PFSK-1 (cell line): ENCODE measurements at regions not wholly inside any gene's neighbourhood (a gene's known extent, or its start where the extent isn't known, plus 50 kb on each side); places are given as distances from the start of the nearest gene placed in this dataset.

Experiments
- POLR2AphosphoS5 ChIP-seq: IDR thresholded peaks from 2 replicates; pipeline ENCODE4 v1.6.1; 2012; ENCODE audit warnings: low read depth, mild to moderate bottlenecking, control low read depth, low read length, moderate library complexity
- REST ChIP-seq, 2 experiments: IDR thresholded peaks; 2 replicates each; pipeline versions ENCODE4 v1.6.1 to v1.8.0; 2011 to 2012; ENCODE audit warnings: low read depth in 2 of 2, low read length in 2 of 2, control low read depth in 1 of 2, inconsistent platforms in 1 of 2, mild to moderate bottlenecking in 1 of 2, moderate library complexity in 1 of 2; ENCODE audit not compliant: insufficient read depth in 1 of 2
- SIN3A ChIP-seq: IDR thresholded peaks from 2 replicates; pipeline ENCODE4 v1.6.1; 2012; ENCODE audit warnings: mild to moderate bottlenecking, low read length, moderate library complexity, borderline replicate concordance; ENCODE audit not compliant: insufficient read depth

- no peak for TF ChIP-seq POLR2AphosphoS5
- TF ChIP-seq SIN3A: no peak
- no peak for TF ChIP-seq REST (IDR thresholded peaks at IDR 0.05; ENCODE audit: insufficient read depth in 1 of 2, low read depth in 2 of 2, low read length in 2 of 2)
Observed at GRCh38 chr10:107546986-107547385, 382.5 kb upstream of the SORCS1 start.
